ENCODE measurements at regions not wholly inside any gene's neighbourhood (a gene's known extent, or its start where the extent isn't known, plus 50 kb on each side); places are given as distances from the start of the nearest gene placed in this dataset.

DNA sequence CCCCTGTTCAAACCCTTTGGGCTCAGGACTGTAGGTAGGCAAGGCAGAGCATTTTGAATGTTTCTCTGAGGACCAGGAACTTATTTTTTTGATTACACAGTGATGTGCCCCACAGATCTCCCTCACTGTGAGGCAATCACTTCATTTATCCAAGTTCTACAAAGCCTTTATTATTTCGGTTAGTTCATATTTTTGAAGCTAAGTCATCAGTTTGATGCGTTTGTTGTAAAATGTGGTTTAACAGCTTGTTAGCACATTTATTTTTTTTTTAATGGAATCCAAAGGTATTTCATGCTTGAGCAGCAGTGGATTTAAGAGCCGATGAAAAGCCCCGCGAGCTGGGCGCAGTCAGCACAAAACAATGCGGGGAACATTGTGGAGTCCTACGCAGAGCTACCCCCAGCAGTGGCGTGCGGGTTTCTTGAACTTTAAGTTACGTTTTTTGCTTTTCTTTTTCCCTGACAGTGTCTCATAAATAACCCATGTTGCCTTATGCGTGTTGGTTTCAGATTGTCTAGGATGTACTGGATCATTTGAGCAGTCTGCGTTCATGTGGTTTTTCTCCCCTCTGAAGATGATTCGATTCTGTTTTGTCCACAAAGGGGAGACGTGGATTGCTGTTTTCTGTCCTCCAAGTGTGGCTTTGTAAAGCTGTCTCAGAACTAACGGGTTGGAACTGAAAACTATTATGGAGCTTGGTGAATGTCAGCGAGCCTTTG lies 233.6 kb upstream of the BMP2 start:
- Histone ChIP-seq H3K18ac (ENCODE audit: insufficient read length, low read depth, low read length) (no peak overlapping the region), H3K4me1 (ENCODE audit: insufficient read depth, low read length) (no peaks in the 10 kb centered on the region; the same call in 1 of the 2 replicates), H4K91ac (ENCODE audit: insufficient read length, low read depth, low read length) (no peak overlapping the region), H3K56ac (ENCODE audit: insufficient read length, low read depth, low read length) (no peak overlapping the region), H3K9ac (ENCODE audit: extremely low read depth, insufficient read length, low read length) (no peak overlapping the region), H3K79me1 (ENCODE audit: insufficient read depth, low read depth, low read length, poor library complexity, severe bottlenecking) (no peaks in the 10 kb centered on the region), H3K27ac (ENCODE audit: insufficient read length, low read depth, low read length) (no peak overlapping the region), H2BK120ac (ENCODE audit: low read depth, low read length, poor library complexity, severe bottlenecking) (no peak overlapping the region), H2AFZ (ENCODE audit: low read length) (no peak overlapping the region), H2BK15ac (ENCODE audit: low read depth, low read length) (no peak overlapping the region), H3K4me2 (ENCODE audit: insufficient read depth, insufficient read length, low read length) (no peak overlapping the region), H2BK12ac (ENCODE audit: insufficient read length, low read depth, low read length) (no peak overlapping the region), H3T11ph (ENCODE audit: low read length) (no peak overlapping the region), H3K14ac (ENCODE audit: insufficient read depth, low read length) (no peak overlapping the region), H3K23me2 (ENCODE audit: insufficient read length, low read depth, low read length, poor library complexity, severe bottlenecking) (no peaks in the 10 kb centered on the region), H4K8ac (replicated peaks; ENCODE audit: insufficient read length, low read depth, low read length) (no peak overlapping the region), H3K79me2 (ENCODE audit: insufficient read depth, low read length) (no peaks in the 10 kb centered on the region), H2BK5ac (ENCODE audit: insufficient read length, low read length) (no peak overlapping the region), H3K4ac (ENCODE audit: low read depth, low read length) (no peak overlapping the region), H2BK20ac (ENCODE audit: low read depth, low read length, poor library complexity, severe bottlenecking) (no peak overlapping the region), H3K23ac (ENCODE audit: insufficient read length, low read depth, low read length) (no peak overlapping the region), H3K9me3 (ENCODE audit: control insufficient read depth, low read depth, low read length) (no peaks in the 10 kb centered on the region), H4K5ac (ENCODE audit: insufficient read length, low read depth, low read length) (no peak overlapping the region), H3K27me3 (ENCODE audit: insufficient read depth, low read length) (no peaks in the 10 kb centered on the region), H2AK5ac (ENCODE audit: insufficient read length, low read length) (no peak overlapping the region), H4K20me1 (ENCODE audit: control insufficient read depth, insufficient read depth, insufficient read length) (no peaks in the 10 kb centered on the region)
- WGBS (ENCODE audit: extremely low coverage, insufficient read length, low lambda C conversion rate) = no CpG with 5 or more reads among the region's 17 CpGs
- peaks cover 5 to 7% of the 10 kb centered on the region in 2 experiments; a peak in 3 of 4 replicates for H3K4me1 Mint-ChIP-seq
- H3K27me3 Mint-ChIP-seq (ENCODE audit: low read depth) = no peaks in the 10 kb centered on the region
- H3K4me3 Mint-ChIP-seq = no peak overlapping the region
- TF ChIP-seq CTCF (conservative IDR thresholded peaks at IDR 0.05) = no peak
- no peak for DNase-seq
- H3K36me3 Mint-ChIP-seq (ENCODE audit: insufficient read depth in 1 of 3, low read depth in 3 of 3) = no peaks in the 10 kb centered on the region
- H3K27ac Mint-ChIP-seq = no peak overlapping the region; a peak in 1 of 7 replicates
- no peaks in the 10 kb centered on the region for H3K9me3 Mint-ChIP-seq

All from H9 (cell line).